GM12801 (cell line): ENCODE measurements at regions not wholly inside any gene's neighbourhood (a gene's known extent, or its start where the extent isn't known, plus 50 kb on each side); places are given as distances from the start of the nearest gene placed in this dataset.

Source experiments
- CTCF ChIP-seq: IDR thresholded peaks from one replicate; pipeline ENCODE4 v1.5.1; 2011; ENCODE audit warnings: control low read depth; ENCODE audit not compliant: insufficient read length; ENCODE audit errors: extremely low read depth

GRCh38 chr7:131879424-131879823 is 323.0 kb upstream of the PODXL start:
- TF ChIP-seq CTCF = no peak

GRCh38 chr7:131878777-131879176 is 322.3 kb upstream of the PODXL start:
- no peak for TF ChIP-seq CTCF

- no peak for TF ChIP-seq CTCF
Observed at GRCh38 chr7:131873581-131873980, 317.2 kb upstream of the PODXL start.

GRCh38 chr7:131869986-131870385 is 313.6 kb upstream of the PODXL start:
- no peak for TF ChIP-seq CTCF

GRCh38 chr7:131869169-131869844 is 312.9 kb upstream of the PODXL start:
- TF ChIP-seq CTCF = no peak

GRCh38 chr7:131867461-131867860 is 311.0 kb upstream of the PODXL start:
- no peak for TF ChIP-seq CTCF

- no peak for TF ChIP-seq CTCF
Observed at GRCh38 chr7:131865911-131866310, 309.5 kb upstream of the PODXL start.
